B cell (primary cell): ENCODE measurements at regions not wholly inside any gene's neighbourhood (a gene's known extent, or its start where the extent isn't known, plus 50 kb on each side); places are given as distances from the start of the nearest gene placed in this dataset.

Experiments used
- EZH2 ChIP-seq: IDR thresholded peaks from 2 replicates; pipeline ENCODE4 v1.6.1; 2012; ENCODE audit warnings: borderline replicate concordance, low read depth, mild to moderate bottlenecking, moderate library complexity, low read length; ENCODE audit not compliant: insufficient read depth, poor library complexity, severe bottlenecking
- TF ChIP-seq, protein P1 (sequence below): fragments of 200-600 bp; IDR thresholded peaks from one replicate; pipeline ENCODE4 v1.8.0; 2022; ENCODE audit warnings: antibody characterized with exemption, mild to moderate bottlenecking

DNA sequence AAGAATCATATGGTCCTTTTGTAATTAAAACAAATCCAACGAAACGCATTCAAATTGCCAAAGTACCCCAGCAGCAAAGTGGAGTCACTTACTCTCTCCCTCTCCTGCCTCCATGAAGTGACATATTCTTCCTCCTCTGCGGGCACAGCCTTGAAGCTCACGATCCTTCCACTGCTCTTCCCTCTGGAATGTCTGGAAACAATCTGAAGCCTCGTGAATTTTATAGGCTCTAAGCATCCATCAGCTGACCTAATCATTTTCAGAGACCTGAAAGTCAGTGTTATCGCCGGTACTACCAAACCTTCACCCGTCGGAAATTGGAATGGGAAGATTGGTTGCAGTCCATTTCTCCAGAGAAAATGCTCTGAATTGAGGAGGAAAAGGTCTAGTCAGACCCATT, 134.5 kb upstream of the FOXF1 start:
- TF ChIP-seq, protein P1, sequence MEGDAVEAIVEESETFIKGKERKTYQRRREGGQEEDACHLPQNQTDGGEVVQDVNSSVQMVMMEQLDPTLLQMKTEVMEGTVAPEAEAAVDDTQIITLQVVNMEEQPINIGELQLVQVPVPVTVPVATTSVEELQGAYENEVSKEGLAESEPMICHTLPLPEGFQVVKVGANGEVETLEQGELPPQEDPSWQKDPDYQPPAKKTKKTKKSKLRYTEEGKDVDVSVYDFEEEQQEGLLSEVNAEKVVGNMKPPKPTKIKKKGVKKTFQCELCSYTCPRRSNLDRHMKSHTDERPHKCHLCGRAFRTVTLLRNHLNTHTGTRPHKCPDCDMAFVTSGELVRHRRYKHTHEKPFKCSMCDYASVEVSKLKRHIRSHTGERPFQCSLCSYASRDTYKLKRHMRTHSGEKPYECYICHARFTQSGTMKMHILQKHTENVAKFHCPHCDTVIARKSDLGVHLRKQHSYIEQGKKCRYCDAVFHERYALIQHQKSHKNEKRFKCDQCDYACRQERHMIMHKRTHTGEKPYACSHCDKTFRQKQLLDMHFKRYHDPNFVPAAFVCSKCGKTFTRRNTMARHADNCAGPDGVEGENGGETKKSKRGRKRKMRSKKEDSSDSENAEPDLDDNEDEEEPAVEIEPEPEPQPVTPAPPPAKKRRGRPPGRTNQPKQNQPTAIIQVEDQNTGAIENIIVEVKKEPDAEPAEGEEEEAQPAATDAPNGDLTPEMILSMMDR: no peak
- TF ChIP-seq EZH2: no peak
